ENCODE measurements at regions not wholly inside any gene's neighbourhood (a gene's known extent, or its start where the extent isn't known, plus 50 kb on each side); places are given as distances from the start of the nearest gene placed in this dataset.

DNA sequence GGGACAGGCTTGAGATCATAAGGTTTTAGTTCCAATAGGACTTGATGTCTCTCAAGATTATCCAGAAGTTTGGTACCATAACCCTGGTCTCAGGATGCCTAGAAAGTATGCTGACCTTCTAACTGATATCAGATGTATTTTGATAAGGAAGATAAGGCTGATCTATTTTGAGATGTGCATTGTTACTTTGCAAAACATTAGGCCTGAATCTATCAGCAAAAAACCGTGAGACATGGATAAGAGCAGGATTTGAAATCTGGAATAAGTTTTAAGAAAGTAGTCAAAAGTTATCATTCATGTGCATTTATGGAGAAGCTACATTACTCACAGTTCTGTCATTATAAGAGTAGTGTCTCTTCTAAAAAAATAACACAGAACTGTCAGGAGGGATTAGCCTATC, 467.1 kb upstream of the HS3ST1 start:
- H3K4me1 ChIP-seq = no peaks in the 10 kb centered on the region
- H3K4me3 ChIP-seq = no peak overlapping the region
- intact Hi-C loops (cut with DNase I) = no loop called here
- no peaks in the 10 kb centered on the region for H3K9me3 ChIP-seq
- no peak for DNase-seq
- no peaks in the 10 kb centered on the region for H3K27me3 ChIP-seq
- no peak overlapping the region for H3K27ac ChIP-seq
- 33% methylated on average over 1 of the region's 1 CpG for WGBS (ENCODE audit: insufficient coverage, low coverage, low lambda C conversion rate, missing lambda C conversion rate)
- no peaks in the 10 kb centered on the region for H3K36me3 ChIP-seq
- TF ChIP-seq, protein P1, sequence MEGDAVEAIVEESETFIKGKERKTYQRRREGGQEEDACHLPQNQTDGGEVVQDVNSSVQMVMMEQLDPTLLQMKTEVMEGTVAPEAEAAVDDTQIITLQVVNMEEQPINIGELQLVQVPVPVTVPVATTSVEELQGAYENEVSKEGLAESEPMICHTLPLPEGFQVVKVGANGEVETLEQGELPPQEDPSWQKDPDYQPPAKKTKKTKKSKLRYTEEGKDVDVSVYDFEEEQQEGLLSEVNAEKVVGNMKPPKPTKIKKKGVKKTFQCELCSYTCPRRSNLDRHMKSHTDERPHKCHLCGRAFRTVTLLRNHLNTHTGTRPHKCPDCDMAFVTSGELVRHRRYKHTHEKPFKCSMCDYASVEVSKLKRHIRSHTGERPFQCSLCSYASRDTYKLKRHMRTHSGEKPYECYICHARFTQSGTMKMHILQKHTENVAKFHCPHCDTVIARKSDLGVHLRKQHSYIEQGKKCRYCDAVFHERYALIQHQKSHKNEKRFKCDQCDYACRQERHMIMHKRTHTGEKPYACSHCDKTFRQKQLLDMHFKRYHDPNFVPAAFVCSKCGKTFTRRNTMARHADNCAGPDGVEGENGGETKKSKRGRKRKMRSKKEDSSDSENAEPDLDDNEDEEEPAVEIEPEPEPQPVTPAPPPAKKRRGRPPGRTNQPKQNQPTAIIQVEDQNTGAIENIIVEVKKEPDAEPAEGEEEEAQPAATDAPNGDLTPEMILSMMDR (IDR thresholded peaks at IDR 0.05) = no peak
- no peak for TF ChIP-seq POLR2A (IDR thresholded peaks at IDR 0.05)
- no peak for ATAC-seq

DNA sequence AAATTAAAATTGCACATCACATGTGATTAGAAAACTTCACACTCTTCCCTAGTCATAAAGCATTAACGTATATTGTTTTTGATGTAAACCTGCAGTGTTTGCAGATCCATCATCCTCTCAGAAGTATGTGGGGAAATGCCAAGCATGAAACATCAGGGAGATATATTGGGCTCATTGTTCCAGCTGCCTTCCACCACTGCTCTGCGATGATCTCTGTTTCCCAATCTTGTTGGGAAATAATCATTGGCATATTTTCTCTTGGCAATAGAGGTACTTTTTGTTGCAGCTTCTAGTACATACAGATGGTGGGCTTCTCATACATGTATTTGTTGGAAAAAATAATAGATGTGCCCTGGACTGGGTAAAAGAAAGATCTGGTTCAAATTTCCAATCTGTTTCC, 466.3 kb upstream of the HS3ST1 start:
- intact Hi-C loops (cut with DNase I) = no loop called here

DNA sequence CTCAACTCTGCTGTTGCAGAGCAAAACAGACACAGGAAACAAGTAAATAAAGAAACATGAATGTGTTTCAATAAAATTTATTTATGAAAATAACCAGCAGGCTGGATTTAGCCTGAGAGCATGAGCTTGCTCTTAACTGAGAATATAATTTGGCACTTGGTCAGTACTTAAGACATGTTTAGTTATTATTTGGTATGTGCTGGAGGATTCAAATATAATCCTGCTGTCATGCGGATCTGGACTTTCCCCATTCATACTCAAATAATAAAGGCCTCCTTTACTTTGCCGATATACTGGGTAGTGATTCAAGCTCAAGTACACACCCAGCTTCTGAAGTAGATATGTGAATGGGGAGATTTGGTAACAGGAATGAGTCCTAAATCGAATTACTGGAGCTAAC, 465.5 kb upstream of the HS3ST1 start:
- intact Hi-C loops (cut with DNase I) = no loop called here
- WGBS (ENCODE audit: insufficient coverage, low coverage, low lambda C conversion rate, missing lambda C conversion rate) = 48% methylated on average over 3 of the region's 3 CpGs
- TF ChIP-seq, protein P1 (IDR thresholded peaks at IDR 0.05) = no peak
- TF ChIP-seq POLR2A (IDR thresholded peaks at IDR 0.05) = no peak
- Histone ChIP-seq H3K36me3 (no peaks in the 10 kb centered on the region), H3K4me3 (no peak overlapping the region), H3K27me3 (no peaks in the 10 kb centered on the region), H3K4me1 (no peaks in the 10 kb centered on the region), H3K27ac (no peak overlapping the region), H3K9me3 (no peaks in the 10 kb centered on the region)
- no peak for ATAC-seq
- DNase-seq = no peak

More for the DNA sequence above, 466.3 kb upstream of the HS3ST1 start:
- Histone ChIP-seq H3K27me3 (no peaks in the 10 kb centered on the region), H3K4me1 (no peaks in the 10 kb centered on the region), H3K4me3 (no peak overlapping the region), H3K9me3 (no peaks in the 10 kb centered on the region), H3K36me3 (no peaks in the 10 kb centered on the region), H3K27ac (no peak overlapping the region)
- ATAC-seq (no peak), DNase-seq (no peak)
- 71% methylated on average over 2 of the region's 2 CpGs for WGBS (ENCODE audit: insufficient coverage, low coverage, low lambda C conversion rate, missing lambda C conversion rate)
- TF ChIP-seq POLR2A (IDR thresholded peaks at IDR 0.05) = no peak
- TF ChIP-seq, protein P1 (IDR thresholded peaks at IDR 0.05) = no peak

DNA sequence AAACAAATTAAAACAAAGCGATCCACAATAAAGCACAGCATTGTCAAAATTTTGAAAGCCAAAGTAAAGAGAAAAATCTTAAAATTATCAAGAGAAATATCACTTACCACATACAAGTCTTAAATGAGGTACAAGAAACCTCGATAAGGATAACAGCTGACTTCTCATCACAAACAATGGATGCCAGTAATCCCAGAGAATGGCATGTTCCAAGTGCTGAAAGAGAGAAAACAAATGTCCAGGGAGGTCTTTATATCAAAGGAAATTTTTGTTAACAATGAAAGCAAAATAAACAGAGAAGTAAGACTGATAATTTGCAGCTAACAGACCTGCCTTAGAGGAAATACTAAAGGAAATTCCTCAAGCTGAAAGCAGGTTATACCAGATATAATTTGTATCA, 460.4 kb upstream of the HS3ST1 start:
- no peaks in the 10 kb centered on the region for H3K27me3 ChIP-seq
- no peak for ATAC-seq
- WGBS (ENCODE audit: insufficient coverage, low coverage, low lambda C conversion rate, missing lambda C conversion rate) = 56% methylated on average over 2 of the region's 2 CpGs
- H3K27ac ChIP-seq = no peak overlapping the region
- no peaks in the 10 kb centered on the region for H3K4me1 ChIP-seq
- no peak for DNase-seq
- intact Hi-C loops (cut with DNase I) = no loop called here
- no peak overlapping the region for H3K4me3 ChIP-seq
- H3K36me3 ChIP-seq = no peaks in the 10 kb centered on the region
- TF ChIP-seq, protein P1 (IDR thresholded peaks at IDR 0.05) = no peak
- no peak for TF ChIP-seq POLR2A (IDR thresholded peaks at IDR 0.05)
- no peaks in the 10 kb centered on the region for H3K9me3 ChIP-seq

DNA sequence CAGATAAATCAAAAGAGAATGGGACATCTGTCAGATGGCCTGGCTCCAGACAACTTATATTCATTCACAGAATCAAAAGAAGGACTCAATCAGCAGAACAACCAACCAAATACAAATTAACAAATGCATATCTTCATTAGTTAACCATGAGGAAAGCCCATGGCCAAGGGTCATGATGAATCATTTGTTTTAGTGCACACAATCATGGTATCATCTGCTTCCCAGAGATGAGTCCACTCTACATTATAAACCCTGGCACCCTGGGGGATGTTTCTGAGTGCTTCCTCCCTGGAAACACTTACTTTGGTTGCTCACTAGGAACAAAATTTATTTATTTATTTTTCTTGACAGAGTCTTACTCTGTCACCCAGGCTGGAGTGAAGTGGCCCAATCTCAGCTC, 453.3 kb upstream of the HS3ST1 start:
- Histone ChIP-seq H3K9me3 (no peaks in the 10 kb centered on the region), H3K27me3 (no peaks in the 10 kb centered on the region), H3K4me1 (no peaks in the 10 kb centered on the region), H3K4me3 (no peak overlapping the region), H3K27ac (no peak overlapping the region), H3K36me3 (no peaks in the 10 kb centered on the region)
- no peak for DNase-seq
- ATAC-seq = no peak
- intact Hi-C loops (cut with DNase I) = no loop called here
- no peak for TF ChIP-seq POLR2A (IDR thresholded peaks at IDR 0.05)
- TF ChIP-seq, protein P1 (IDR thresholded peaks at IDR 0.05) = no peak

All from right lobe of liver (tissue), 6 donors.